Cardiac fibroblast (primary cell): ENCODE measurements at regions not wholly inside any gene's neighbourhood (a gene's known extent, or its start where the extent isn't known, plus 50 kb on each side); places are given as distances from the start of the nearest gene placed in this dataset.

ENCODE experiments used
- DNase-seq, 2 donors: peaks; one replicate each; pipeline versions ENCODE4 v3.0.0 to v3.0.0-alpha.2; 2010; ENCODE audit warnings: low read depth in 2 of 2
- H3K4me3 ChIP-seq, 2 donors: replicated peaks in 1 of 2; 1 replicate in 1 of 2; 2 replicates in 1 of 2; pipeline ENCODE4 v1.5.1; 2011; ENCODE audit warnings: low read depth in 2 of 2, low read length in 2 of 2, mild to moderate bottlenecking in 2 of 2, moderate library complexity in 1 of 2
- TF ChIP-seq, protein P1 (sequence below): IDR thresholded peaks from one replicate; pipeline ENCODE4 v1.5.1; 2011; ENCODE audit warnings: low read depth, mild to moderate bottlenecking, low read length, inconsistent platforms

- DNase-seq, result no peak
- H3K4me3 ChIP-seq, result no peak overlapping the region
These were observed 1722.7 kb downstream of the TP53TG3F start for GRCh38 chr16:35182043-35182677.

GRCh38 chr16:35182943-35183550 is 1723.6 kb downstream of the TP53TG3F start:
- no peak for DNase-seq
- TF ChIP-seq, protein P1, sequence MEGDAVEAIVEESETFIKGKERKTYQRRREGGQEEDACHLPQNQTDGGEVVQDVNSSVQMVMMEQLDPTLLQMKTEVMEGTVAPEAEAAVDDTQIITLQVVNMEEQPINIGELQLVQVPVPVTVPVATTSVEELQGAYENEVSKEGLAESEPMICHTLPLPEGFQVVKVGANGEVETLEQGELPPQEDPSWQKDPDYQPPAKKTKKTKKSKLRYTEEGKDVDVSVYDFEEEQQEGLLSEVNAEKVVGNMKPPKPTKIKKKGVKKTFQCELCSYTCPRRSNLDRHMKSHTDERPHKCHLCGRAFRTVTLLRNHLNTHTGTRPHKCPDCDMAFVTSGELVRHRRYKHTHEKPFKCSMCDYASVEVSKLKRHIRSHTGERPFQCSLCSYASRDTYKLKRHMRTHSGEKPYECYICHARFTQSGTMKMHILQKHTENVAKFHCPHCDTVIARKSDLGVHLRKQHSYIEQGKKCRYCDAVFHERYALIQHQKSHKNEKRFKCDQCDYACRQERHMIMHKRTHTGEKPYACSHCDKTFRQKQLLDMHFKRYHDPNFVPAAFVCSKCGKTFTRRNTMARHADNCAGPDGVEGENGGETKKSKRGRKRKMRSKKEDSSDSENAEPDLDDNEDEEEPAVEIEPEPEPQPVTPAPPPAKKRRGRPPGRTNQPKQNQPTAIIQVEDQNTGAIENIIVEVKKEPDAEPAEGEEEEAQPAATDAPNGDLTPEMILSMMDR, result no peak
- H3K4me3 ChIP-seq, result no peak overlapping the region

More at GRCh38 chr16:35182043-35182677, 1722.7 kb downstream of the TP53TG3F start:
- TF ChIP-seq, protein P1, result no peak

GRCh38 chr16:35184356-35184870 is 1725.0 kb downstream of the TP53TG3F start:
- TF ChIP-seq, protein P1, result no peak
- no peak overlapping the region for H3K4me3 ChIP-seq
- DNase-seq, result no peak

DNA sequence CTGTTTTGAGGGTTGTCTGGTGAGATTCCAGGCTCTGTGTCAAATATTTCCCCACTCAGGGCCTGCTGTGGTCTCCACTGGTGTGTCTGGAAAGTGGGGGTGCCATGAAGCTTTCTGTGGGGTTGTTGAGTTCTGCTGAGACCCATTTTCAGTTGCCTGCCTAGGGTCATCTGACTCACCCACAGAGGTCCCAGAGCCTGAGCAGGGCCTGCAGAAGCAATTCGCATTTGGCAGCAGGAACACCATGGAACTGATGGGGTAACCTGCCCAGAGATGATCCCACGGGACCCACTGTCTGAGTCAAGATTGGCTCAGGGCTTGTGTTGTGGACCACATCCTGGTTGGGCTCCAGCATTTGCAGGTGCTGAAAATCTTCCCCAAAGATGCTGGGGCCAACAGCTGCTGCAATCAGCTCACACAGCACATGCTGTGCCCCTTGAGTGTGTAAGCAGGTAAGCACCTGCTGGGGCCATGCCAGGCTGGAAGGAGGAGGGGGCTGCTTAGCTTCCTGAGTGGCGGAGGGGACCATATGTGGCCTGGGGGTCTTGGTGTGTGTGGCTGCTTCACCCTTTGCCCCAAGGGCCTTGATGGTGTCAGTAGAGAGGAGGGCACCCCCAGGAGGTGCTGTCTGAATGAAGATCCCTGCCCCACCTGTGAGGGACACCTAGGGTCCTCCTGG is 1726.1 kb downstream of the TP53TG3F start:
- no peak overlapping the region for H3K4me3 ChIP-seq
- no peak for DNase-seq
- TF ChIP-seq, protein P1, result no peak

GRCh38 chr16:35186045-35186759 is 1726.8 kb downstream of the TP53TG3F start:
- TF ChIP-seq, protein P1, result no peak
- no peak for DNase-seq
- H3K4me3 ChIP-seq, result no peak overlapping the region

DNA sequence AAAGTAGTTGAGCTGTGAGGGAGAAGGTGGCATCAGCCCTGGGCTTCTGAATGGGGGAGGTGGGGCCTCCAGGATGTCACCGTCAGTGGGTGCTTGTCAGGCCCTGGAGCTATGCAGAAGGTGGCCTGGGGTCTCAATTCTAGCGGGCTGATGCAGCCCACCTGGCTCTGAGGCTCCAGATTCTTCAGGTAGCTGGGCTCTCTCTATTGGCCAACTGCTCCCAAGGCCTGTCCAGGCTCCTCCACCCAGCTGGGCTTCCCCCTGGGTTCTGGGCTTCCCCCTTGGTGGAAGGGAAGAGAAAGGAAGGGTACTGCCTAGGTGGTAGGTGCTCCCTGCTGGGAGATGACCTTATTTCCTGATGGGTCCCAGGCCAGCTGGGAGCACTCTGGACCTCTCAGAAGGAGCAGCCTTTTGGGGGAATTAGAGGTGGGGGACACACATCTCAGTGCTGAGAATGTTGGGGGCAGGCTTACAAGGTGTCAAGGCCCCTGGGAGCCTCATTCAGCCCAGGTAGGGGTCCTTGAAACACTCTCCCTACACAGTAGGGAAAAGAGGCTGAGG is 1728.3 kb downstream of the TP53TG3F start:
- no peak overlapping the region for H3K4me3 ChIP-seq
- DNase-seq, result no peak
- TF ChIP-seq, protein P1, result no peak
